HCT116 (cell line): ENCODE measurements at regions not wholly inside any gene's neighbourhood (a gene's known extent, or its start where the extent isn't known, plus 50 kb on each side); places are given as distances from the start of the nearest gene placed in this dataset.

ENCODE experiments used
- ATAC-seq: fragments of 200-7000 bp; cut with Tn5 transposase; 2 replicates; pipeline ENCODE4 v1.9.1; 2020; ENCODE audit warnings: mild to moderate bottlenecking, moderate library complexity
- BruUV-seq: library from RNA; stranded (reverse); fragments of 400-500 nt; replicated peaks from 2 replicates; lab custom pipeline; 2021; lab: Mats Ljungman, UMichigan
- CTCF ChIA-PET: fragments of 300-600 bp; sonication (Branson Sonifier 250); formaldehyde crosslinking; loops from one replicate; lab custom pipeline; 2021; ENCODE audit warnings: antibody characterized with exemption; lab: Charles Lee
- POLR2A ChIA-PET: fragments of 300-600, 350-600 bp; sonication (Branson Sonifier 250); formaldehyde crosslinking; loops from one replicate; lab custom pipeline; 2021; ENCODE audit warnings: antibody characterized with exemption; lab: Charles Lee
- RAD21 ChIA-PET, 2 experiments: fragments of 300-600 bp; sonication (Branson Sonifier 250); formaldehyde crosslinking; loops; one replicate each; lab custom pipeline; 2023; ENCODE audit warnings: low total read pairs in 2 of 2; ENCODE audit not compliant: uncharacterized antibody in 2 of 2, unreplicated experiment in 2 of 2, low non-redundant PET in 1 of 2; lab: Charles Lee
- DNase-seq: peaks from one replicate; pipeline ENCODE4 v3.0.0-alpha.2; 2010; ENCODE audit warnings: low read depth, low spot score
- H2AFZ ChIP-seq: fragments of 200-600 bp; shearing (Covaris generic), sonication (generic); 2 replicates; pipeline ENCODE4 v1.6.1; 2017; ENCODE audit warnings: low read depth, mixed run types, mixed read lengths, antibody characterized with exemption, low read length; ENCODE audit not compliant: poor library complexity, severe bottlenecking
- H3K27ac ChIP-seq: 2 replicates; pipeline ENCODE4 v1.5.1; 2012; ENCODE audit warnings: low read depth, low read length
- H3K27me3 ChIP-seq: fragments of 200-600 bp; sonication (generic); 2 replicates; pipeline ENCODE4 v1.6.1; 2016; ENCODE audit warnings: mixed run types, low read length, mixed read lengths; ENCODE audit not compliant: insufficient read depth
- H3K36me3 ChIP-seq, 2 experiments: fragments of 200-500 bp in 1 of 2; fragments of 200-600 bp in 1 of 2; sonication (Bioruptor generic) in 1 of 2; sonication (generic) in 1 of 2; 2 replicates each; pipeline versions ENCODE4 v1.5.1 to v1.6.1; 2014 to 2016; ENCODE audit warnings: low read length in 2 of 2, inconsistent platforms in 1 of 2, mixed read lengths in 1 of 2, mixed run types in 1 of 2; ENCODE audit not compliant: insufficient read depth in 2 of 2, control insufficient read depth in 1 of 2
- H3K4me1 ChIP-seq, 2 experiments: fragments of 200-600 bp in 1 of 2; sonication (generic) in 1 of 2; 2 replicates each; pipeline versions ENCODE4 v1.5.1 to v1.6.1; 2012 to 2017; ENCODE audit warnings: low read length in 2 of 2, inconsistent platforms in 1 of 2, mild to moderate bottlenecking in 1 of 2, mixed read lengths in 1 of 2, mixed run types in 1 of 2, moderate library complexity in 1 of 2; ENCODE audit not compliant: insufficient read depth in 2 of 2, control insufficient read depth in 1 of 2
- H3K4me2 ChIP-seq: fragments of 200-600 bp; sonication (generic); 2 replicates; pipeline ENCODE4 v1.6.1; 2017; ENCODE audit warnings: mixed run types, low read length, mixed read lengths
- H3K4me3 ChIP-seq, 2 experiments: fragments of 200-600 bp in 1 of 2; sonication (generic) in 1 of 2; replicated peaks in 1 of 2; 2 replicates each; pipeline ENCODE4 v1.5.1; 2011 to 2016; ENCODE audit warnings: low read length in 2 of 2, control low read depth in 1 of 2, low read depth in 1 of 2, mild to moderate bottlenecking in 1 of 2, mixed read lengths in 1 of 2, mixed run types in 1 of 2
- H3K79me2 ChIP-seq: fragments of 200-600 bp; sonication (generic); 2 replicates; pipeline ENCODE4 v1.6.1; 2017; ENCODE audit warnings: mild to moderate bottlenecking, mixed run types, low read length, moderate library complexity, mixed read lengths; ENCODE audit not compliant: insufficient read depth
- H3K9ac ChIP-seq: fragments of 200-600 bp; sonication (generic); 2 replicates; pipeline ENCODE4 v1.6.1; 2016; ENCODE audit warnings: low read length, mixed read lengths
- H3K9me2 ChIP-seq: fragments of 200-600 bp; sonication (generic), shearing (Covaris generic); 2 replicates; pipeline ENCODE4 v1.6.1; 2017; ENCODE audit warnings: mixed run types, mild to moderate bottlenecking, moderate library complexity; ENCODE audit not compliant: insufficient read depth
- H3K9me3 ChIP-seq, 2 experiments: fragments of 200-500 bp in 1 of 2; fragments of 200-600 bp in 1 of 2; sonication (Bioruptor generic) in 1 of 2; sonication (generic) in 1 of 2; 2 replicates each; pipeline ENCODE4 v1.6.1; 2014 to 2017; ENCODE audit warnings: low read length in 2 of 2, mixed read lengths in 2 of 2, inconsistent platforms in 1 of 2, low read depth in 1 of 2, mild to moderate bottlenecking in 1 of 2, mixed run types in 1 of 2, moderate library complexity in 1 of 2; ENCODE audit not compliant: control insufficient read depth in 1 of 2, insufficient read depth in 1 of 2
- H4K20me1 ChIP-seq: fragments of 200-600 bp; sonication (generic), shearing (Covaris generic); 2 replicates; pipeline ENCODE4 v1.6.1; 2017; ENCODE audit warnings: mixed run types, mild to moderate bottlenecking, moderate library complexity; ENCODE audit not compliant: insufficient read depth
- CEBPB ChIP-seq: IDR thresholded peaks from 2 replicates; pipeline ENCODE4 v1.6.1; 2012; ENCODE audit warnings: low read depth
- EGR1 ChIP-seq: IDR thresholded peaks from 2 replicates; pipeline ENCODE4 v1.6.1; 2012; ENCODE audit warnings: low read depth
- ELF1 ChIP-seq: IDR thresholded peaks from 2 replicates; pipeline ENCODE4 v1.6.1; 2012; ENCODE audit warnings: low read depth, borderline replicate concordance
- FOSL1 ChIP-seq: IDR thresholded peaks from 2 replicates; pipeline ENCODE4 v1.6.1; 2012; ENCODE audit warnings: low read depth
- POLR2AphosphoS5 ChIP-seq: IDR thresholded peaks from 2 replicates; pipeline ENCODE4 v1.6.1; 2011; ENCODE audit warnings: mild to moderate bottlenecking, low read depth, low read length, moderate library complexity
- RAD21 ChIP-seq: IDR thresholded peaks from 2 replicates; pipeline ENCODE4 v1.6.1; 2012; ENCODE audit warnings: low read depth, mild to moderate bottlenecking
- SP1 ChIP-seq: IDR thresholded peaks from 2 replicates; pipeline ENCODE4 v1.6.1; 2012; ENCODE audit warnings: low read depth
- SRF ChIP-seq: IDR thresholded peaks from 2 replicates; pipeline ENCODE4 v1.6.1; 2012; ENCODE audit warnings: low read depth
- TCF7L2 ChIP-seq: IDR thresholded peaks from 2 replicates; pipeline ENCODE4 v1.7.0; 2011; ENCODE audit warnings: borderline replicate concordance, inconsistent platforms; ENCODE audit not compliant: insufficient read depth, insufficient read length; ENCODE audit errors: extremely low read depth
- ZBTB33 ChIP-seq: IDR thresholded peaks from 2 replicates; pipeline ENCODE4 v1.6.1; 2011; ENCODE audit warnings: mild to moderate bottlenecking, low read length, moderate library complexity; ENCODE audit not compliant: insufficient replicate concordance; ENCODE audit errors: extremely low read depth
- ZNF274 ChIP-seq: fragments of 200-500 bp; sonication (Bioruptor generic); IDR thresholded peaks from 2 replicates; pipeline ENCODE4 v1.6.1; 2014; ENCODE audit warnings: mild to moderate bottlenecking, low read depth, low read length, inconsistent platforms
- intact Hi-C: fragments of 100-400 bp; cut with micrococcal nuclease; formaldehyde crosslinking; loops from 2 replicates; pipeline ENCODE4 v1.10.0; 2022
- TF ChIP-seq, protein P1 (sequence below): IDR thresholded peaks from 2 replicates; pipeline ENCODE4 v1.6.1; 2012
- TF ChIP-seq, protein P2 (sequence below): IDR thresholded peaks from 2 replicates; pipeline ENCODE4 v1.6.1; 2012

GRCh38 chr4:23224684-23225420 lies 532.1 kb downstream of the GBA3 start:
- no TSS peak for BruUV-seq
- Histone ChIP-seq H3K79me2 (no peaks in the 10 kb centered on the region), H4K20me1 (no peaks in the 10 kb centered on the region), H2AFZ (no peak overlapping the region), H3K4me1 (no peaks in the 10 kb centered on the region), H3K27ac (no peak overlapping the region), H3K27me3 (no peaks in the 10 kb centered on the region), H3K9me3 (peaks cover 0 to 9% of the 10 kb centered on the region in 2 experiments; a peak in 1 of 4 replicates), H3K9ac (no peak overlapping the region), H3K4me2 (no peak overlapping the region), H3K36me3 (no peaks in the 10 kb centered on the region), H3K9me2 (no peaks in the 10 kb centered on the region), H3K4me3 (no peak overlapping the region)
- ATAC-seq (no peak), DNase-seq (no peak)
- TF ChIP-seq SRF: no peak
- TF ChIP-seq, protein P1, sequence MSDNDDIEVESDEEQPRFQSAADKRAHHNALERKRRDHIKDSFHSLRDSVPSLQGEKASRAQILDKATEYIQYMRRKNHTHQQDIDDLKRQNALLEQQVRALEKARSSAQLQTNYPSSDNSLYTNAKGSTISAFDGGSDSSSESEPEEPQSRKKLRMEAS: no peak
- no peak for TF ChIP-seq RAD21
- no peak for TF ChIP-seq EGR1
- no peak for TF ChIP-seq CEBPB
- TF ChIP-seq ZBTB33: no peak
- no peak for TF ChIP-seq SP1
- TF ChIP-seq ELF1: no peak
- TF ChIP-seq POLR2AphosphoS5: no peak
- TF ChIP-seq FOSL1: no peak
- TF ChIP-seq, protein P2, sequence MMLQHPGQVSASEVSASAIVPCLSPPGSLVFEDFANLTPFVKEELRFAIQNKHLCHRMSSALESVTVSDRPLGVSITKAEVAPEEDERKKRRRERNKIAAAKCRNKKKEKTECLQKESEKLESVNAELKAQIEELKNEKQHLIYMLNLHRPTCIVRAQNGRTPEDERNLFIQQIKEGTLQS: no peak
- TF ChIP-seq TCF7L2: no peak
- no peak for TF ChIP-seq ZNF274
- ChIA-PET CTCF (no interaction called here), POLR2A (no interaction called here), RAD21 (no interaction called here)
- intact Hi-C loops: no loop called here
